ENCODE measurements at regions not wholly inside any gene's neighbourhood (a gene's known extent, or its start where the extent isn't known, plus 50 kb on each side); places are given as distances from the start of the nearest gene placed in this dataset.

- no peak for DNase-seq (ENCODE audit: low read depth)
Measured at GRCh38 chrX:40277672-40278071, 179.9 kb upstream of the BCOR start.

GRCh38 chrX:40273356-40274050 is 175.7 kb upstream of the BCOR start:
- DNase-seq (ENCODE audit: low read depth) = no peak

GRCh38 chrX:40272776-40273175 is 175.0 kb upstream of the BCOR start:
- DNase-seq (ENCODE audit: low read depth) = no peak

- no peak for DNase-seq (ENCODE audit: low read depth)
Measured at GRCh38 chrX:40272141-40272540, 174.4 kb upstream of the BCOR start.

DNA sequence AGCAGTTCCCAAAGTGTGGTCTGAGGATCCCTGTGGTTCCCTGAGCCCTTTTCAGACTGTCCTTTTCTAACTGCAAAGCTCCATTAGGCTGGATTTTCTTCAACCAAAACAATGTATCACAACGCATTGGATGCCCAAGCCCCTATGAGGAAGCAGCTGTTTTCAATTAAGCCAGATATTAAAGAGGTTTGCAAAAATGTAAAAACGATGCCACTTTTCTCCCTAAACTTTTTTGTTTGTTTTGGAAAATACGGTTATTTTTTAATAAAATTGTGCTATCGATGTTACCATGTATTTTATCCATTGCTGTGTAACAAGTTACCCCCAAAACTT is 170.4 kb upstream of the BCOR start:
- DNase-seq (ENCODE audit: low read depth) = no peak

DNA sequence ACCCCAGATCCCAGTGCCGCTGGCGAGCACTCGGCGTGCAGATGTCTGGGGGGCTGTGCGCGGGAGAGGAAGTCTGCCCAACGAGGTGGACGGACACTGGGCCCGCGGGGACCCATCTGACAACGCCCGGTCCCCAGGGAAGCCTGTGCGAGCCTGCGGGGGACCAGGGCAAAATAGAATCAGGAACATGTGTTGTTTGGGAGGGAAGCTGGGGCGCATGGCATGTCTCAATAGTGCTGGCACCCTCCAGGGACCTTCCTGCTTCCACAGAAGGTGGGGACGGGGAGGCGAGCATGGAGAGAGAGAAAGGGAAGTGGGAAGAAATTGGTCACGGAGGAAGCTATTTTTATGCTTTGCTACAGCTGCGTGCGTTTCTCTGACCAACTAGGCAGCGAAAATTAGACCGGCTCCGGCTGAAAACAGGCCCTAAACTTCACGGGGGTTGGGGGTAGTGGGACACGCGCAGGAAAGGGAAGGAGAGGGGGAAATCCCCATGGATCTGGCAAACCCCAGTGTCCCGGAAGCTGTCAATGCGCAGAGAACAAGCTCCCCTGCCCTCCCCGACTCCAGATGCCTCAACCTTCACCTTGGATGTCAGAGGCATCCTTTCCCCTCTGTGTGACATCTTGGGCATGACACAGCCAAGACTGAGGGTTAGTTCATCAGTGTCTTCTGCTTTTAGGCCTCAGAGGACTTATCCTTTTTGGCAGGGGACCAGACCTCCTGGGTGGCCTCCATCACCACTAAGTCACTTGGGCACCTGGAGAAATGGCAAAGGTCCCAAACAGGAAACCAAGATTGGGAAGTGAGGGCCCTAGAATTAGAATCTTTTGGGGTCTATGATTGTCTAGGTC is 169.8 kb upstream of the BCOR start:
- DNase-seq (ENCODE audit: low read depth) = no peak

DNA sequence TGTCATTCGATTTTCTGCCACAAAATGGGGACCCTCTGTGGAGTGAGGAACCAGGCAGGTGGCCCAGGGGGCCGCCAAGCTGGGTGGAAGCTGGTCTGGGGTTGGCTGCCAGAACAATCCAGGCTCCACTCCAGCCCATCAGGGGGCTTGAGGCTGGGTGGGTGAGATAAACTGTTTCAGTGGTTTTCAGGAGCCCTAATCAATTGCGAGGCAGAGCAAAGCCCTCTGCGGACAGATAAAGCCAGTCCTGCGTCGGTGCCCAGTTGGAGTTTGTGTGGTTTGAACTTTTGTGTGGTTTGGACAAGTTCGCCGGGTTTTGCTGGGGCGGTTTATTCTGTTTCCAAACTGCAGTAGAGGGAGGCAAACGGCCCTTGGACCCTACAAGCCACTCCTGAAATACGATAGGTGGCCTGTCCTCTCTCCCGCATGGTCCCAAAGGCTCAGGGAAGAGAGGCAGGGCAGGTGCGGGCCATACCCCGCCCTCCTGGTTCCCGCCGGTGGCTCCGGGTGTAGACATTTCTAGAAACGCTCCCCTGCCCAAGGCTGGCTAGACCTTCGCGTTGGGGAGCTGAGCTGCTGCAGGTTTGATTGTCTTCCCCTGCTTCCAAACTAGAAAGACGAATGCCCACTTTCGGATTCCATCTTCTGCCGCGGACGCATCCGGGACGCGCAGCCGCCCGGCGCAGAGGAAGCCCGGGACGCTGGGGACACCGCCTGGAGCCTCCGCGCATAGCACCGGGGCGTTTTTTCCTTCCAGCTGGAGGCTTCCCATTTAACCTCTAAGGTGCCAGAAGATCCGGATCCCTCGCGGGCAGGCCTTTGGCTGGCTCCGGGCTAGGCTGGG is 169.0 kb upstream of the BCOR start:
- DNase-seq (ENCODE audit: low read depth) = no peak

DNA sequence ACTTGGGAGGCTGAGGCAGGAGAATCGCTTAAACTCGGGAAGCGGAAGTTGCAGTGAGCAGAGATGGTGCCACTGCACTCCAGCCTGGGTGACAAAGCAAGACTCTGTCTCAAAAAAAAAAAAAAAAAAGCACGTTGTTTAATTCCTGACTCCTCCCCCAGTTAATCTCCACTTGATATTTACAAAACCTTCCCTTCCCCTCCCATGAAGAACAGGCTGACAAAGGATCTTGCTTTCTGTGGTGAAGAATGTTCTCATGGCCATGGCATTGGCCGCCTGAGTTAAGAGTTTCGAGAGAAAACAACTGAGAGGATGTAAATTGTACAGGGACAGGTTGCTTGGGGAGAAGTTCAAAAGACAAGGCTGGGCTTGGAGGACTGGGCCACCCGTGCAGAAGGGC is 168.2 kb upstream of the BCOR start:
- no peak for DNase-seq (ENCODE audit: low read depth)

- no peak for DNase-seq (ENCODE audit: low read depth)
Measured at GRCh38 chrX:40263014-40263560, 165.3 kb upstream of the BCOR start.

- peak; percentile 32 for DNase-seq (ENCODE audit: low read depth)
Measured at GRCh38 chrX:40262157-40263013, 164.6 kb upstream of the BCOR start.

DNA sequence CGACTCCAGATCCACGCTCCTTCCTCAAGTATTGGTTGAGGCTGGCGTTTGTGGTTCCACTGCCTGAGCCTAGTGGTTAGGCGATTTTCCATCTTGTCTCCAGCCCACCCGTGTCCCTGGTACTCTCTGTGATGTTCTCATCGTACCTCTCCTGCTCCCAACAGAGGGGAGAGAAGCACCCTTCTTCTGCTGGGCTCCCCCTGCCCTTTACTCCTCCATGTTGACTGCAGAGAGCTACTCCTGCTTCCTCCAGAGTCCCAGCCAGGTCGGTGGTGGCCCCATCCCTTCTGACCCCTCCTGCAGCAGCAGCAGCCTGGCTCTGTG is 164.0 kb upstream of the BCOR start:
- no peak for DNase-seq (ENCODE audit: low read depth)

GRCh38 chrX:40260146-40260747 is 162.5 kb upstream of the BCOR start:
- DNase-seq (ENCODE audit: low read depth) = no peak

DNA sequence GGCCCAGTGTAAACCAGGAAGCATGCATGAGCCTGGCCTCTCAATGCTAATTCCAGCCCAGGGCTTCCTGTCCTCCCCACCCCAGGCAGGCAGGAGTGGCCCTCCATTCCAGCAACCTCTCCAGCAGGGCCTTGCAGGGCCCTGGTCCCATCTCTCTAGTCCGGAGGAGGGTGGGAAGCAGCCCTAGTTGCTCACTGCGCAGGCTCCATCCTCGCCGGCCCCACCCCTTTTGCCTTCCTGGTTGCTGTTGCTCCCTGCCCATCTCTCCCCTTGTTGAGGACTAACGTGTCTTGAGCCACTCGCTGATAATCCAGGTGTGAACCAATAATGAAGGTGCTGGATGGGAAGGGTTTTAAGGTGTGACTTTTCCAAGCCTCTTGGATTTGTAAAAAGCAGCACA is 161.2 kb upstream of the BCOR start:
- DNase-seq (ENCODE audit: low read depth) = no peak

- no peak for DNase-seq (ENCODE audit: low read depth)
Measured at GRCh38 chrX:40253771-40254170, 156.0 kb upstream of the BCOR start.

- no peak for DNase-seq (ENCODE audit: low read depth)
Measured at GRCh38 chrX:40249582-40249981, 151.8 kb upstream of the BCOR start.

- no peak for DNase-seq (ENCODE audit: low read depth)
Measured at GRCh38 chrX:40248822-40249221, 151.1 kb upstream of the BCOR start.

DNA sequence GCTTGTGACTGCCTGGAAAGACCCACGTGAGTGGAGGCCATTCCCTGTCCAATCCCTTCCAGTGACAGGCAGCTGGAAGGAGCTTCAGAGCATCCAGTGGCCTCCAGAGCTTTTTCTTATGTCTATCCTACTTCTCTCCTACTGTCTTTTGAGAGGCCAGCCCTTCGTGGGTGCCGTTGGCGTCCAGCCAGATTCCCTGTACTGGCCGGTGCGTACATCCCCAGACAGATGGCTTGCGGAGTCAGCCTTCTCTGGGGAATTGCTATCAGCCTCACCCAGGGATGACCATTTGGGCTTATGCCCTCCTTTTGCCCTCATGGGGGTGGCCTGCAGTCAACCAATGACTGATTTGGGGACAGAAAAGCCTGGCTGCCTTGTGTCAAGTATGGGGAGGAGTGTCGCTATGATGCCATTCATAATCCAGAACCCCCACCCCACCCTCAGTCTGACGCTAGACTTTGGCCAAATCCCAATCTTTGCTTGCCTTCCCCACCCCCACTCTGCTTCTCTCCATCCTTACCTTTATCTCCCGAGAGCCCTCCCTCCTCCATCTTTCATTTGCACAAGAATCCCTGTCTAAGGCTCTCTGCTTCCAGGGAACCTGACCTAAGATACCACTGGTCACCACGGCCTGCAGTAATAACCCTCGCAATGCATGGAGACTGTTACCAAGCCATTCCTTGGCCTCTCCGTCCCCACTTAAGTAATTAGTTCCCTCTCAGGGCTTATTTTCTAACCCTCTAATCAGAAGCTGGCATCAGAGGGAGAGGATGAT is 150.3 kb upstream of the BCOR start:
- DNase-seq (ENCODE audit: low read depth) = no peak

- DNase-seq (ENCODE audit: low read depth) = no peak
Measured at GRCh38 chrX:40247382-40247781, 149.6 kb upstream of the BCOR start.

DNA sequence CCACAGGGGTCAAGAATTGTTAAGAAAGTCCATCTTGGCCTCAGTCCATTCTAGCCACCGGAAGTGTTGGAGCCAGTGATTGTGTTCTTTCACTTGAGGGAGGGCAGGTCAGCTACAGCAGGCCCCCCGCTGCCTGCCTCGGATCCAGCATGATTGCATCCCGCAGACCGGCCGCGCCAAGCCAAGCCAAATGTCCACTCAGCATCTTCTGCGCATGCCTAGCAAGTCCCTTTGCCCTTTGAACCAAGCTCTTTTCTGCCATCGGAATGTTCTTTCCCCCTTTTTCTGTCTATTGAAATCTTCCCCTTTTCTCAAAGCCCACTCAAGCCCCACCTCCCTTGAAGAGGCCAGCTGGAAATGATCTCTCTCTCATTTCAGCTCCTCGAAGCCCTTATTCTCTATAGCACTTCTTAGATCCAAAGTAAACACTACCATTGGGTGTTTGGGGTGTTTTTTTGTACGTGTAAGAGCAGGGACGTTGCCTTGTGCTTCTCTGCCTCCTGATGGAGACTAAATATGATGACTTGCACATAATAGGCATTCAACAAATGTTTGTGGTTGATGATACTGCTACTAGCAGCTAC is 147.8 kb upstream of the BCOR start:
- DNase-seq (ENCODE audit: low read depth) = no peak

- DNase-seq (ENCODE audit: low read depth) = no peak
Measured at GRCh38 chrX:40244980-40245379, 147.2 kb upstream of the BCOR start.
